UCSD-AML1 (cell line): ENCODE measurements at regions not wholly inside any gene's neighbourhood (a gene's known extent, or its start where the extent isn't known, plus 50 kb on each side); places are given as distances from the start of the nearest gene placed in this dataset.
A peak's percentile ranks its signal among the peaks of the same experiment; 100 is the strongest.
"Not testable (repeated sequence)": the region's sequence is repeated elsewhere in the genome, so short reads cannot be mapped to it uniquely, and the experiment has no call there.

Source experiments
- DNase-seq: peaks from one replicate; lab custom pipeline; 2025; ENCODE audit not compliant: unreplicated experiment; lab: John Stamatoyannopoulos, UW

DNA sequence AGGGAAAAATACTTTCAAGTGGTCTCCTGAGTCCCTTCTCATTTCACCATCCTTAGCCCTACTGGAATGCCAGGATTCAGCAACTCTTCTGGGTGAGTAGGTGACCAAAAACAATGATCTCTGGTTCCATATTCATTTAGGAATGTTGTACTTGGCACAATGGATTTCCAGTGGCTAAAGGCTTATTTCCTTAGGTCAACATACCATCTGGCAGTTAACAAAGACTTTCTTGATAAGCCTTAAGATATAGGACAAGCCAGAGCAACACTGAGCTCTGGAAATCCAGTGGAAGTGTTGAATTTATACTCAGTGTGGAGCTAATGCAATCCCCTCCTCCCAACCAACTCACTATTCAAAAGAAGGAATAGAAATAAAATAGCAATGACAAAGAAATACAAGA lies 139.4 kb upstream of the EMCN start:
- DNase-seq, result no peak

DNA sequence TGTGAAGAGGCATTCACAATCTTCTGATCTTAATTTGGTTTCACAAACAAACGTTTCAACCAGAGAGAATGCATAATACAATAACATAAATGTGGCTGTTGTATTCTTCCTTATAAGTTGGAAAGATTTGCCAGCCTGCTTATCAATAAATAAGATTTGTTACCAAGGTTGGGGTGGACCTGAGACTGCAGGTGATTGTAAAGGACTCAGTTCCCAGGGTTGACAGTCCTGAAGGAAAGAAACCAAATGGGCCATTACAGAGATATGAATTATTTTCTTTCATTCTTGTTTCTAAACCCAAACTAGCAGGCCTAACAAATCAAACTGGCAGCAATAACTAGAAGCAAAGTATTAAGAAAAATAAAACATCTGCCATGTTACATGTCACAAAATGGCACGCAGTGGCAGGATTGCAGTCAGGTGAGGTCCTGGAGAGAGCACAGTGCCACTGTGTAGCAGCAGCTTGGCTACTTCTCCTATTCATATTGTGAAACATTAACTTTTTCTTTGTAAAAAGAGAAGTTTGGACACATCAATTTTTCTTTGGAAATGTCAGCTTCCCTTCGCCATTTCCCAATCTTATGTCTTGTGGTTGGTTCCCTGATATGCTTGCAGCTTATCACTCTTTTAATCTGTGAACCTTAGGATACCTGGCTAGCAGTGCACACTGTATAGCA lies 133.8 kb upstream of the EMCN start:
- DNase-seq, result no peak

DNA sequence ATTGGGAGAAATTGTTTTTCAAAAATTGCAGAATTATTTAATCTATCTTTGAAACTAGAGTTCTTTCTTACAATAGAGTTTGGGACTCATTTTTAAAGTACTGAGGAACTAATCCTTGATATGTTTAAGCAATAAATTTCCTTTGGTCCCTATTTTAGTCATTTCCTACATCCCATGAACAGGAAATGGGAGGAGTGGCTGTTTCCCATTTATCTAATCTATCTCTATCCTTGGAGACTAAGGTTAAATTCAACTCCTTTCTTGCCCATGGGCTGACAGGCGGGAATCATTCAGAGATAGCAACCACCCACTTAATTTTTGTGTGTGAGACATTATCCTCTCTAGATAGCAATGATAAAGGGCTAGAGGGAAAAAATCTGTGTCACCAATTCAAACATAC lies 131.6 kb upstream of the EMCN start:
- no peak for DNase-seq

DNA sequence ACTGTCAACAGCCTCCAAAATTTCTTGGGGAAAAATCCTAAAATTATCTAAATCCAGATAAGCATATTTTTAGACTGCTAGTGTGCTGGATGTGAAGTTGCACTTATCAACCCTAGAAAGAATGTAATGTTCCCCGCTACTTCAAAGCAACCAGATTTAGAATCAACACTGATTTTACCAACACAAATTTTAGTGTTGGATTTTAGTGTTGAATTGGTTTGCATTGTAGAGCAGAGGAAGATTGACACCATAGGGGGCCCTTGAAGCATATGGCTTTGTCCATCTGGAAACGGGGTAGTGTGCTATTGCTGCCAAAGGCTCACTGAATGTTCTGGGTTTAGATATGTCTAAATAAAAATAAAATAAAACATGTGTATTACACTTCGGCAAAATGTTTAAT lies 126.3 kb upstream of the EMCN start:
- no peak for DNase-seq

DNA sequence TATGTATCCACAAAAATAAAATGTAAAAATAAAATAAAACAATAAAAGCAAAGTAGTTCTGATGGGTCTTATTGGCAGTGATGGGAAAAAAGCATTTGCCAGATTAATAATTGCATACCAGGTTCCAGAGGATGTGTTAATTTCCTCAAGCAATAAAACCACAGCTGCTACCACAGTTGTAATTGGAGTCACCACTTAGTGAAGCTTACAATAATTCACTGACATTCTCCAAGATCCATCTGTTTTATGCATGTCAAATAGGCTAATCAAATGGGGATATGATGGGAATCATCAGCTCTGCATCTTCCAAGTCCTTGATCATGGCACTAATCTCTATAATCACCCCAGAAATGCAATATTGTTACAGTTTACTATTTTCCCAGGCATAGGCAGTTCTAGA lies 123.5 kb upstream of the EMCN start:
- DNase-seq, result no peak

DNA sequence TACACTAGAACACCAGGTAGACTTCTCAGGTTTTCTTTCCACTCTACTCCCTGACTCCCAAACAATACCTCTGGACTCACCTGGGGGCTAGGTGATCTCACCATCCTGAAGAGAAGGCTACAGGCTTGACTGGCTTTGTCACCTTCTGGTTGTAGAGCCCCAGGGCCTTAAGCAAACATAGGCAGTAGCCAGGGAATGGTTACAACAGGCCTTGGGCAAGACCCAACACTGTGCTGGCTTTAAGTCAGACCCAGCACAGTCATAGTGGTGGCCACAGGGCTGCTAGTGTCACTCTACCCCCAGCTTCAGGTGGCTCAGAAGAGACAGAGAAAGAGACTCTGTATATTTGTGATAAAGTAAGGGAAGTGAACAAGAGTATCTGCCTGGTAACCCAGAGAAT lies 118.1 kb upstream of the EMCN start:
- no peak for DNase-seq

DNA sequence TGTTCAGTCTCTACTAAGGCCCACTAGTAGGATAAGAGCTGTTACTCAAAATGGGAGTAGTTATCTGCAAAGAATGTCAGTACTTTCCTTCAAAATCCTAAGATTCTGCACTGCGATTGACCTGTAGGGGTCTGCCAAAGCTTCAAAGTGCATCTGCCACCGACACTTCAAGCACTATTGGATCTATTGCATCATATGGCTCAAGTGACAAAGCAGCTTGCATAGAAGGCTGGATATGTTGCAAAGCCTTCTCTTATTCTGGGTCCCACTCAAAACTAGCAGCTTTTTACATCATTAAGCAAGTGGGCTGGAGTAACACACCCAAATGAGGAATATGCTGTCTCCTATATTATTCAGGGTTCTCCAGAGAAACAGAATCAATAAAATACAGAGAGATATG lies 115.4 kb upstream of the EMCN start:
- DNase-seq, result no peak

DNA sequence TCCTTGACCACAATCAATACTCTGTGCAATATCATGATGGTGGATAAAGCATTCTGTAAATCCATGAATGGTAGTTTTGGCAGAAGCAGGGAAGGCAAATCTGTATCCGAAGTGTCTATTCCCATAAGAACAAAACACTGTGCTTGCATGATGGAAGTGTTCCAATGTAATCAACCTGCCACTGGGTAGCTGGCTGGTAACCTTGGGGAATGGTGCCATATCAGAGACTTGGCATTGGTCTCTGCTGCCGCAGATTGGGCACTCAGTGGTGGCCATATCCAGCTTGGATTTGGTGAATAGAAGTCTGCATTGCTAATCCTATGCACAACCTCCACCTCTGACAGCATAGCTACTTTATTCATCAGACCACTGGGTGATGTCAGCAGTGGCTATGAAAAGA lies 114.3 kb upstream of the EMCN start:
- DNase-seq, result no peak

DNA sequence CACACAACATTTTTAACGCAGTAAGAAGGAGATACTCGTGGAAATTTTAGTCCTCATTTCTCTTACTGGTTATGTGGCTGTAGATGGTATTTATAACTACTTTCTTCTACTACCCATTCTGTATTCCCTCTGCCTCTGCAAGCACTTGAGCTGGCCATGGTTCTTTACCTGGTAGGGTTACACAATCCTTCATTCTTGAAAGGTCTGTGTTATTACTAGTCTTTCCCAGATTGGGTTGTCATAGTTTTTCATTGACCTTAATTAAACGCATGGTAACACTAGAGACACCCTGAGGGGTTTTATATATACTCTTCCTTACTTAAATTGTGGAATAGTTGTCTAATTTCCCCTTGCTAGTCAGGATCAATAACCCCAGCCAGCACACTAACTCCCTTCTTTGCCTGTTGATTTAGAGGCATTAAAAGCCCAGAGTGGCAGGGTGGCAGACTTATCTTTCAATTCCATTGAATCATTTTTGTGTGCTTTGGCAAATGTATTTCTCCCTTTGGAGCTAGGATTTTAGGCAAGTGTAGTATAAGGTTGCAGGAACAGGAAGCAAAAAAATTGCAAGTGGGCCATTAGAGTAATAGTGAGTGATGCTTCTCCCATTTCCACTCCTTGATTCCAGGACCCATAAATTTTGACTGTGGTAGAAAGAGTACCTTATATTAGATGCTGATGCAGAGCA lies 113.6 kb upstream of the EMCN start:
- no peak for DNase-seq

DNA sequence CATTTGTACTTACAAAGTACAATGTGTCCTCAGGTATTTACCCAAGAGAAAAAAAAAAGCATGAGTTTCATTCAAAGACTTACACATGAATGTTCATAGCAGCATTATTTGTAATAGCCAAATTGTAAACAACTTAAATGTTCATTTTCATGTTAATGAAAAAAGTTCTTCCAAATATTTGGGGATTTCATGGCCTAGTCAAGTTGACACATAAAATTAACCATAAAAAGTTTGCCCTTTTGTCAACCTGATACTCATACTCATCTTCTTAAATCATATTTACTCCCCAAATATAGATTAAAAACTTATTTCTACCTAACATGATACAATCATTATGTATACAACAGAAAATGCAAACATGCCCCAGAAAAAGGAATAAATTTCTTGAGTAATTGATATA lies 112.5 kb upstream of the EMCN start:
- DNase-seq, result no peak

DNA sequence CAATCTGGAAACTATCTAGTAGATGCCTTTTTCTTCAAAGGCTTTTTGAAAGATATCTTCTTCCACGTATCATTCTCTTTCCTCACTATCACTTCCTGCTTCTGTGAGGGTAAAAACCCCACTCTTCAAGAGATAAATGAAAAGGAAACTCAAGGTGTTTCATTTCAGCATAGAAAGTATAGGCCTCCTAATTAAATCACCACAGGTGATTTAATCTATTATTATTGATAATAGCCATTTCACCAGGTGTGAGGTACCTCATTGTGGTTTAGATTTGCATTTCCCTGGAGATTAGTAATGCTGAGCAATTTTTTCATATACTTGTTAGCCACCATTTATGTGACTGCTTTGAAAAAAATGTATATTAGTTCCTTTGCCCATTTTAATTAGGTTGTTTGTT lies 92.0 kb upstream of the EMCN start:
- no peak for DNase-seq

DNA sequence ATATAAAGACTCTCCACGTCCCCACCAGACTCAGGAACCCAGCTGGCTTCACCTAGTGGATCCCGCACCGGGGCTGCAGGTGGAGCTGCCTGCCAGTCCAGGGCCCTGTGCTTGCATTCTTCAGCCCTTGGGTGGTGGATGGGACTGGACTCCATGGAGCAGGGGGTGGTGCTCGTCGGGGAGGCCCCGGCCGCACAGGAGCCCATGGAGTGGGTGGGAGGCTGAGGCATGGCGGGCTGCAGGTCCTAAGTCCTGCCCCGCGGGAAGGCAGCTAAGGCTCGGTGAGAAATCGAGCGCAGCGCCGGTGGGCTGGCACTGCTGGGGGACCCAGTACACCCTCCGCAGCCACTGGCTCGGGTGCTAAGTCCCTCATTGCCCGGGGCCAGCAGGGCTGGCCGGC lies 90.8 kb upstream of the EMCN start:
- DNase-seq, result not testable (repeated sequence)

DNA sequence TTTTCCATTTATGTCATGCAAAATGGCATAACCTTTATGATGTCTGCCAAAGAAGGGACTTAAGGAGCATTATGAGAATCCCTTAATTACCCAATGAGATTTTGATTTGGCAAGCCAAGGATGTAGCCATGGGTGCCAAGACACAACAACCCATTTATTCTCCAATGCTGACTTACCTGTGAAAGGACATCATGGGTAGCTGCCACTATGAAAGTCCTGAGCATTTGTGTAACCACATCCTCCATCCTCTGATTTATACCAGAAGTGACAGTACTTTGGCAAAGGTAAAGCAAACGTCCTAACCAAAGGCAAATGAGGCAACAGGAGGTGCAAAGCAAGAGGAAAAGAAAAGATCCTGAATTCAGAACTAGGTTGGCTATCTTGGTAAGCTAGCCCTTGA lies 87.3 kb upstream of the EMCN start:
- DNase-seq, result no peak

DNA sequence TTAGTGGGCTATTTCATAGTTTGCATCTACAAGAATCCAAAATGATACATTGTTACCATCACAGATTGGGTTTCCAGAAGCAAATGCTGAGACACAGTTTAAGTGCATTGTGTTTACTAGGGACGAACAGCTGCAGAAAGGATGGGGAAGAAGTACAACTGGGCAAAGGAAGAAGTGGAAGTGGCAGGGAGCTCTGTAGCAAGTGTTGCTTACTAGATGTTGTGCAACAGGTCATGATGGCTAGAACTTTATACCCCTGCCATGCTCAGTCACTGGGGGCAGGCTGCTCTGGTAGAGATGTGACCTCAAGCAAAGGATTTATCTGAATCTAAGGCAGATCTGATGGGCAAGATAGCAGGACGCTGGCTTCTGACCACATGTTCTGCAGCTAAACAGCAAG lies 76.1 kb upstream of the EMCN start:
- DNase-seq, result peak; percentile 9

DNA sequence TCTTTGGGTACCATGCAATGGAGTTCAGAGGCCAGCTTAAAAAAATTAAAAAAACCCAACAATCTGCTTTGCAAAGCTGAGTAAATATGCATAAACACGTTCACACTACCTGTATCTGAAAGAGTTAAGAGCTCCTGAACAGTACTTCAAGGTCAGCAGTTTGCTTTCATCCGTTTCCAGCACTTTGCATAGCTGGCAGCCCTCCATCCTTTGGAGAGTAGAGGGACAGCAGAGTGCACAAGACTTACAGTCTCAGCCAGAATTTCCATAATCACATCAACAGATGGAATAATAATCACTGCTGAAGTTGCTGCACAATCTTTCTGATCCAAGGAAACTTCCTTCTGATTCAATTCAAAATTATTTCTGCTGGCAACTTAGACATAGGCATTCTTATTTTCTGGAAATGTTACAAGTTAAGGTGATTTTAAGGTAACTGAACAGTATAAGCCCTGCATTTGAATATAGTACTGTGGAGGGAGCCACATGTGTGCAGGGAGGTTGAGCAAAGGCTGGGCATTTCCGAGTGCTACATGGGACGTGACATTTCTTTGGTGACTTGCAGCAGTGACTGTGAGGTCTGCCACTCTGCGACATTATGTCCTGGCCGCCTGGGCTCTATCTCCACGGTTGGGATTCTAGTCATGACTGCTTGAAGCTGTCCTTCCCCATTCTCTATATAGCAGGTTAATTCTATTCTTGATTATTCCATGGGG lies 73.5 kb upstream of the EMCN start:
- no peak for DNase-seq

DNA sequence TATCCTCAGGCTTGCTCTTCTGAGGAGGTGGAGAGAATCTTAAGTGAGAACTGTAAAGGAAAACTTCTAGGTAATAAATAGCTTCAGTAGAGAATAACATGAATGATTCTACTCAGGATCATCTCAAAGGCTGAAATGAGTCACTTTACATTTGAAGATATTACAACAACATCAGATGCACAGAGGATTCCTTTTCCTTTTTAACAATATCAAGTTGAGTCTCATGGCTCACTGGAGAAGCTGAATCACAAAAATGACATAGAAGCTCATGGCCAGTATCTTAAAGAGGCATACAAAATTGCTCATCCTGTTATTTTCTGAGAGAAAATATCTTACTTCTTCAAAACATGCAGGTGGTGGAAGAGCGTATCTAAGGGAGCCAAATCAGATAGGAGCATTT lies 72.5 kb upstream of the EMCN start:
- no peak for DNase-seq

DNA sequence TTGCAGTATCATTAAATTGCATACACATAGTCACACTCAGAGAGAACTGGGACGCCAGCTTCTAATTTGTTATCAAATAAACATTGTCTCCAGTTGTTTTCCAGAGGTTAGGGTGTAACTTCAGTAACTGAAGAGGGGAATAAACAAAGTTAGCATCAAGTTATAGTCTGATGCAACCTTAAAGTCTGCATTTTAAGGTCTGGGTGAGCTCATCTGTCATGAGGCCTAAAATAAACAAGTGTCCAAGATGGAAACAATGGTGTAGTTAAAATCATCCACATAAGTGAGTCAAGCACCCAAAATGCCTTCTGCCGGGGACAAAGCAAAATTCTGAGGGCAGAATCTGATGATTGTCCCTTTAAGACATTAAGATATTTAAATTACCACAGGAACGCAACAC lies 70.3 kb upstream of the EMCN start:
- DNase-seq, result no peak

DNA sequence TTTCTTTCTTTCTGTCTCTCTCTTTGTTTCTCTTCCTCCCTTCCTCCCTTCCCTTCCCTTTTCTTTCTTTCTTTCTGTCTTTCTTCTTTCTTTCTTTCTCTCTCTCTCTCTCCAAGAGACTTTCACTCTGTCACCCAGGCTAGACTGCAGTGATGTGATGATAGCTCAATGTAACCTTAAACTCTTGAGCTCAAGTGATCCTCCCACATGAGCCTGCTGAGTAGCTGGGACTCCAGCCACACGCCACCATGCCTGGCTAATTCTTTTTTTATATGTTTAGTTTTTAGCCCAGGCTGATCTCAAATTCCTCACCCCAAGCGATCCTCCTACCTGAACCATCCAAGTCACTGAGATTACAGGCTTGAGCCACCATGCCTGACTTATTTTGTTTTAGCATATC lies 64.3 kb upstream of the EMCN start:
- DNase-seq, result no peak

DNA sequence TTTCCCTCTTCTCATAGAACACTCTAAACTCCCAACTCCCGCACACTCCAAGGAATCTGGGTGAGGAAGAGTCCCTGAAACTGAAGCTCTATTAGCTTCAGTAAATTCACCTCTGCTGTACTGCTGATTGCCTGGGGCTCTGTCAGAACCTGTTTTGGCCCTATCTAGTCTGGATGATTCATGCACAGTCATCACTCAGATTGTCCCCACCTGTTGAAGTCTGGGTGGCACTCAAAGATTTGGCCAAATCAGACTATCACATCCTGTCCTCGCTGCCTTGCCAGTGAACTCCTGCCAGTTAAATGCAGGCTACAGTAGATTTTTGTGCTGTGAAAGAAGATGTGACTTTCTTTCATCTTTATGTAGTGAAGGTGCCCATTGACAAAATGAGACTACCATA lies 63.5 kb upstream of the EMCN start:
- DNase-seq, result no peak

DNA sequence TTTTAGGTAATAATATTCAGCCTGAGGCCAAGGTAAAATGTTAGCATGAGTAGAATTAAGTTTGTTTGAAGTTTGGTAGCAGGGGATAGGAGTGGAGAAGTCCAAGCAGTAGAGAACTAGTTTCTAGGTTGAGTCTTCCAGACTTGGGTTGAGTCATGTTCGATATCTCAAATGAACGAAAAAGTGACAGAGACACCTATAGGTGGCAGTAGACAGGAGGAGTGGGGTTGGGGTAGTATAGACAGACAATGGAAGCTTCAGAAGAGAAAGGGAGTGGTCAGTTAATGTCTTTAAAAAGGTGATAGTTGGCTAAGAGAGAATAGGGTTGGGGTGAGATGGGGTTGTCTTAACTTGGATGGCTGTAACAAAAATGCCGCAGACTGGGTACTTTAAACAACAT lies 58.7 kb upstream of the EMCN start:
- DNase-seq, result no peak

DNA sequence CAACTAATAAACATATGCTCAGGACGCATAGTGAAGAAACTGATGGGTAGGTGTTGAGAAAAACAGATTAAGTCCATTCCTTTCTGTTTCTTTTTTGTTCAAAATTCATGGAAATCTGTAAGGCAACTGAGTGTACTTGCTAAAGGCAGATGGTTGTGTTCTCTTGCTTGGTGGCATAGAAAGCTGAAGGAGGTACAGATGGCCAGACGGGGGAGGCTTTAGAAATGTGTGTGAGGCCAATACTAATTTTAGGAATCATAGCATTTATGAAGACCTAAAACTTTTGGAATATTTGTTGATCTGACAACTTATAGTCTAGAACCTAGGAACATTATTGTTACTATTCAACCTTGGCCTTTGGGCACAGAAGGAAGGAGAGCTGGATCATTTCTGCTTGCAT lies 56.8 kb upstream of the EMCN start:
- DNase-seq, result no peak

DNA sequence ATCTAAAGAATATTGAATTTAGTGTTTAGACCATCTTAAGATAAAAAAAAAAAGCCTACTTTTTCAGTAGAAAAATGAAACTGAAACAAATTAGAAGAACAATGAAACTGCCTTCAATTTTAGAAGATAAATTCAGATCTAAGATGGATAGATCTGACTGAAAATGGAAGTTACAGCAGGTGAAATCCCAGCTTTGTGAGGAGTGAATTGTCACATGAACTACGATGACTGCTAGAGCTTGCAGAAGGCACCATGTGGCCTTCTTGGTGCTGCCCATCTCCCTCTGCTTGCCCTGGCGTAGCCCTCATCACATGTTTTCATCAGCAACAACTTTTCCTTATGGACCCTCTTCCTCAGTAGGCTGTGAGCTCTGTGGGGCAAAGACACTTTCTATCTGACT lies 51.4 kb upstream of the EMCN start:
- no peak for DNase-seq
